Adipocyte (in vitro differentiated cells): ENCODE measurements at regions not wholly inside any gene's neighbourhood (a gene's known extent, or its start where the extent isn't known, plus 50 kb on each side); places are given as distances from the start of the nearest gene placed in this dataset.
"Not testable (repeated sequence)": the region's sequence is repeated elsewhere in the genome, so short reads cannot be mapped to it uniquely, and the experiment has no call there.

Source experiments
- DNase-seq: peaks from one replicate; pipeline ENCODE4 v3.0.0-alpha.2; 2015; ENCODE audit warnings: low read depth
- H3K27me3 ChIP-seq: replicated peaks from 2 replicates; pipeline ENCODE4 v1.7.0; 2013; ENCODE audit warnings: mild to moderate bottlenecking, low read length, moderate library complexity; ENCODE audit not compliant: control insufficient read depth, insufficient read depth
- H3K36me3 ChIP-seq: 2 replicates; pipeline ENCODE4 v1.7.0; 2013; ENCODE audit warnings: low read length, mild to moderate bottlenecking, moderate library complexity; ENCODE audit not compliant: control insufficient read depth, insufficient read depth, severe bottlenecking
- H3K4me1 ChIP-seq: 2 replicates; pipeline ENCODE4 v1.7.0; 2013; ENCODE audit warnings: mild to moderate bottlenecking, low read length, moderate library complexity; ENCODE audit not compliant: control insufficient read depth, insufficient read depth
- H3K4me3 ChIP-seq: 2 replicates; pipeline ENCODE4 v1.7.0; 2013; ENCODE audit warnings: mild to moderate bottlenecking, low read length, moderate library complexity
- H3K9ac ChIP-seq: 2 replicates; pipeline ENCODE4 v1.7.0; 2013; ENCODE audit warnings: mild to moderate bottlenecking, low read length, moderate library complexity
- H3K9me3 ChIP-seq: 2 replicates; pipeline ENCODE4 v1.7.0; 2013; ENCODE audit warnings: mild to moderate bottlenecking, low read length, moderate library complexity; ENCODE audit not compliant: control insufficient read depth

GRCh38 chr7:51446785-51447184 is 130.2 kb upstream of the COBL start:
- DNase-seq, result no peak
- peaks cover 3% of the 10 kb centered on the region for H3K9me3 ChIP-seq

GRCh38 chr7:51446356-51446755 is 129.7 kb upstream of the COBL start:
- Histone ChIP-seq H3K36me3 (no peaks in the 10 kb centered on the region), H3K4me3 (no peak overlapping the region), H3K9me3 (peaks cover 3% of the 10 kb centered on the region), H3K4me1 (no peaks in the 10 kb centered on the region), H3K9ac (no peak overlapping the region), H3K27me3 (peaks cover 5% of the 10 kb centered on the region)
- no peak for DNase-seq

More at GRCh38 chr7:51446785-51447184, 130.2 kb upstream of the COBL start:
- H3K4me1 ChIP-seq, result no peaks in the 10 kb centered on the region
- H3K4me3 ChIP-seq, result no peak overlapping the region
- no peaks in the 10 kb centered on the region for H3K36me3 ChIP-seq
- no peak overlapping the region for H3K9ac ChIP-seq
- peaks cover 6% of the 10 kb centered on the region for H3K27me3 ChIP-seq

- H3K27me3 ChIP-seq, result no peaks in the 10 kb centered on the region
- H3K4me1 ChIP-seq, result no peaks in the 10 kb centered on the region
- no peaks in the 10 kb centered on the region for H3K36me3 ChIP-seq
- H3K9ac ChIP-seq, result no peak overlapping the region
- no peak for DNase-seq
- H3K4me3 ChIP-seq, result no peak overlapping the region
- H3K9me3 ChIP-seq, result peaks cover 3% of the 10 kb centered on the region
Observed at GRCh38 chr7:51444936-51445335, 128.3 kb upstream of the COBL start.

- Histone ChIP-seq H3K36me3 (no peaks in the 10 kb centered on the region), H3K9me3 (no peaks in the 10 kb centered on the region), H3K27me3 (peaks cover 12% of the 10 kb centered on the region), H3K4me1 (no peaks in the 10 kb centered on the region), H3K4me3 (no peak overlapping the region), H3K9ac (no peak overlapping the region)
- peak; percentile 51 for DNase-seq
Observed at GRCh38 chr7:51430480-51431086, 114.0 kb upstream of the COBL start.

GRCh38 chr7:51428217-51428887 is 111.7 kb upstream of the COBL start:
- no peak for DNase-seq

GRCh38 chr7:51426163-51426562 is 109.6 kb upstream of the COBL start:
- no peak for DNase-seq
- no peak overlapping the region for H3K4me3 ChIP-seq
- peaks cover 9% of the 10 kb centered on the region for H3K27me3 ChIP-seq
- no peaks in the 10 kb centered on the region for H3K9me3 ChIP-seq
- no peak overlapping the region for H3K9ac ChIP-seq
- no peaks in the 10 kb centered on the region for H3K4me1 ChIP-seq
- no peaks in the 10 kb centered on the region for H3K36me3 ChIP-seq

More at GRCh38 chr7:51428217-51428887, 111.7 kb upstream of the COBL start:
- H3K36me3 ChIP-seq, result no peaks in the 10 kb centered on the region
- H3K4me3 ChIP-seq, result no peak overlapping the region
- H3K4me1 ChIP-seq, result no peaks in the 10 kb centered on the region
- H3K9me3 ChIP-seq, result no peaks in the 10 kb centered on the region
- H3K27me3 ChIP-seq, result peaks cover 12% of the 10 kb centered on the region
- H3K9ac ChIP-seq, result no peak overlapping the region

GRCh38 chr7:51409934-51410333 is 93.3 kb upstream of the COBL start:
- DNase-seq, H3K9me3 ChIP-seq, H3K4me3 ChIP-seq, H3K27me3 ChIP-seq, H3K9ac ChIP-seq, H3K36me3 ChIP-seq, H3K4me1 ChIP-seq: not testable (repeated sequence)

GRCh38 chr7:51397608-51398007 is 81.0 kb upstream of the COBL start:
- H3K27me3 ChIP-seq, H3K9ac ChIP-seq, H3K36me3 ChIP-seq, H3K4me3 ChIP-seq, H3K9me3 ChIP-seq, H3K4me1 ChIP-seq, DNase-seq: not testable (repeated sequence)

- H3K27me3 ChIP-seq, H3K9me3 ChIP-seq, DNase-seq, H3K9ac ChIP-seq, H3K36me3 ChIP-seq, H3K4me3 ChIP-seq, H3K4me1 ChIP-seq: not testable (repeated sequence)
Observed at GRCh38 chr7:51393003-51393402, 76.4 kb upstream of the COBL start.

- not testable (repeated sequence) for DNase-seq, H3K4me1 ChIP-seq, H3K27me3 ChIP-seq, H3K9ac ChIP-seq, H3K4me3 ChIP-seq, H3K36me3 ChIP-seq, H3K9me3 ChIP-seq
Observed at GRCh38 chr7:51389952-51390351, 73.3 kb upstream of the COBL start.

- H3K27me3 ChIP-seq, H3K36me3 ChIP-seq, DNase-seq, H3K4me1 ChIP-seq, H3K4me3 ChIP-seq, H3K9ac ChIP-seq, H3K9me3 ChIP-seq: not testable (repeated sequence)
Observed at GRCh38 chr7:51389216-51389812, 72.7 kb upstream of the COBL start.
